Naive thymus-derived CD8-positive, alpha-beta T cell (primary cell): ENCODE measurements at regions not wholly inside any gene's neighbourhood (a gene's known extent, or its start where the extent isn't known, plus 50 kb on each side); places are given as distances from the start of the nearest gene placed in this dataset.
"Not testable (repeated sequence)": the region's sequence is repeated elsewhere in the genome, so short reads cannot be mapped to it uniquely, and the experiment has no call there.

Experiments used
- ATAC-seq, 2 donors: fragments of 150-1000 bp; cut with Tn5 transposase in 1 of 2; sonication (Bioruptor Pico), chemical (Tn5 transposase) in 1 of 2; 1 replicate in 1 of 2; 2 replicates in 1 of 2; pipeline ENCODE4 v1.10.0; 2021; ENCODE audit warnings: mild to moderate bottlenecking in 2 of 2, moderate library complexity in 2 of 2
- POLR2A ChIA-PET: fragments of 350-600 bp; sonication (Branson Sonifier 250); formaldehyde crosslinking; loops from one replicate; lab custom pipeline; 2021; ENCODE audit warnings: antibody characterized with exemption; lab: Charles Lee
- DNase-seq, 10 donors: peaks; one replicate each; pipeline versions ENCODE4 v3.0.0 to v3.0.0-alpha.2; 2020 to 2022
- H3K27ac Mint-ChIP-seq, 10 donors: one replicate each; pipeline ENCODE4 v1.8.0; 2020 to 2022; ENCODE audit warnings: mild to moderate bottlenecking in 10 of 10, mixed read lengths in 10 of 10, moderate library complexity in 4 of 10, inconsistent platforms in 1 of 10
- H3K27me3 Mint-ChIP-seq, 5 donors: one replicate each; pipeline ENCODE4 v1.8.0; 2021 to 2022; ENCODE audit warnings: mixed read lengths in 5 of 5
- H3K36me3 Mint-ChIP-seq, 3 donors: one replicate each; pipeline ENCODE4 v1.8.0; 2020 to 2022; ENCODE audit warnings: mixed read lengths in 3 of 3, mild to moderate bottlenecking in 2 of 3, inconsistent platforms in 1 of 3
- H3K4me1 Mint-ChIP-seq, 4 donors: one replicate each; pipeline ENCODE4 v1.8.0; 2021 to 2022; ENCODE audit warnings: mixed read lengths in 4 of 4
- H3K4me3 Mint-ChIP-seq, 10 donors: one replicate each; pipeline ENCODE4 v1.8.0; 2020 to 2022; ENCODE audit warnings: mild to moderate bottlenecking in 10 of 10, mixed read lengths in 10 of 10, moderate library complexity in 6 of 10, inconsistent platforms in 1 of 10
- H3K9me3 Mint-ChIP-seq, 9 donors: one replicate each; pipeline ENCODE4 v1.8.0; 2020 to 2022; ENCODE audit warnings: mixed read lengths in 9 of 9, mild to moderate bottlenecking in 3 of 9, inconsistent platforms in 1 of 9, moderate library complexity in 1 of 9

- H3K36me3 Mint-ChIP-seq, ATAC-seq, POLR2A ChIA-PET, DNase-seq, H3K9me3 Mint-ChIP-seq, H3K27me3 Mint-ChIP-seq: not testable (repeated sequence)
- Mint-ChIP-seq H3K27ac (peak overlapping the region; percentile 68 to 100 (median 100)), H3K4me1 (peaks cover 19 to 63% (median 44%) of the 10 kb centered on the region in 4 donors), H3K4me3 (peak overlapping the region in 2 of 10 donors; percentile 18 to 24)
Measured at GRCh38 chr16:29145486-29146225, 160.8 kb downstream of the LAT start.

- DNase-seq, H3K36me3 Mint-ChIP-seq, H3K9me3 Mint-ChIP-seq, H3K27me3 Mint-ChIP-seq, POLR2A ChIA-PET, ATAC-seq, H3K4me3 Mint-ChIP-seq: not testable (repeated sequence)
- H3K4me1 Mint-ChIP-seq: peaks cover 19 to 57% (median 38%) of the 10 kb centered on the region in 4 donors
- peak overlapping the region; percentile 68 to 100 (median 100) for H3K27ac Mint-ChIP-seq
Measured at GRCh38 chr16:29145086-29145485, 160.2 kb downstream of the LAT start.

- H3K36me3 Mint-ChIP-seq, ATAC-seq, H3K27me3 Mint-ChIP-seq, H3K9me3 Mint-ChIP-seq: not testable (repeated sequence)
- POLR2A ChIA-PET: interaction anchor here (0.7 kb wide), 1 partner anchor 11 kb away, joined by 3 read pairs; no protein-coding TSS in a partner anchor
- DNase-seq: peak in 3 of 10 donors; percentile 19 to 29 (median 23)
- Mint-ChIP-seq H3K27ac (peak overlapping the region in 9 of 10 donors; percentile 60 to 100 (median 92)), H3K4me3 (peak overlapping the region in 1 of 10 donors; percentile 23), H3K4me1 (peaks cover 19 to 53% (median 34%) of the 10 kb centered on the region in 4 donors)
Measured at GRCh38 chr16:29144669-29145062, 159.8 kb downstream of the LAT start.

GRCh38 chr16:29143739-29144668 lies 159.2 kb downstream of the LAT start:
- not testable (repeated sequence) for DNase-seq, H3K9me3 Mint-ChIP-seq, ATAC-seq, H3K27me3 Mint-ChIP-seq, H3K36me3 Mint-ChIP-seq
- H3K27ac Mint-ChIP-seq: peak overlapping the region; percentile 38 to 100 (median 92)
- H3K4me3 Mint-ChIP-seq: peak overlapping the region in 1 of 10 donors; percentile 23
- POLR2A ChIA-PET: interaction anchor here (0.7 kb wide), 1 partner anchor 12 kb away, joined by 3 read pairs; no protein-coding TSS in a partner anchor
- H3K4me1 Mint-ChIP-seq: peaks cover 14 to 46% (median 27%) of the 10 kb centered on the region in 4 donors

- H3K4me3 Mint-ChIP-seq, DNase-seq, ATAC-seq, H3K36me3 Mint-ChIP-seq, H3K9me3 Mint-ChIP-seq, H3K27me3 Mint-ChIP-seq: not testable (repeated sequence)
- H3K4me1 Mint-ChIP-seq: peaks cover 16 to 42% (median 22%) of the 10 kb centered on the region in 4 donors
- peak overlapping the region; percentile 23 to 100 (median 66) for H3K27ac Mint-ChIP-seq
- POLR2A ChIA-PET: interaction anchor here (0.6 kb wide), 1 partner anchor 766 kb away, joined by 3 read pairs; no protein-coding TSS in a partner anchor
Measured at GRCh38 chr16:29142506-29142905, 157.7 kb downstream of the LAT start.

- Mint-ChIP-seq H3K4me1 (peaks cover 16 to 39% (median 19%) of the 10 kb centered on the region in 4 donors), H3K27ac (peak overlapping the region in 9 of 10 donors; percentile 23 to 91 (median 57)), H3K36me3 (peaks cover 0 to 8% (median 2%) of the 10 kb centered on the region in 3 donors), H3K27me3 (no peaks in the 10 kb centered on the region), H3K9me3 (no peaks in the 10 kb centered on the region), H3K4me3 (no peak overlapping the region)
- POLR2A ChIA-PET: no interaction called here
- ATAC-seq (no peak), DNase-seq (no peak)
Measured at GRCh38 chr16:29141586-29142324, 156.9 kb downstream of the LAT start.

GRCh38 chr16:29141121-29141520 lies 156.3 kb downstream of the LAT start:
- DNase-seq, H3K9me3 Mint-ChIP-seq, H3K27me3 Mint-ChIP-seq, H3K36me3 Mint-ChIP-seq, ATAC-seq, POLR2A ChIA-PET, H3K4me3 Mint-ChIP-seq: not testable (repeated sequence)
- Mint-ChIP-seq H3K4me1 (peaks cover 16 to 40% (median 23%) of the 10 kb centered on the region in 4 donors), H3K27ac (peak overlapping the region in 5 of 10 donors; percentile 13 to 91 (median 70))

- H3K4me3 Mint-ChIP-seq, ATAC-seq, H3K27me3 Mint-ChIP-seq, DNase-seq, H3K36me3 Mint-ChIP-seq, H3K9me3 Mint-ChIP-seq: not testable (repeated sequence)
- POLR2A ChIA-PET: interaction anchor here (0.6 to 1.2 kb wide), 2 partner anchors 9 to 119 kb away, joined by 3 to 4 read pairs; no protein-coding TSS in a partner anchor
- H3K27ac Mint-ChIP-seq: peak overlapping the region in 9 of 10 donors; percentile 13 to 91 (median 62)
- peaks cover 9 to 32% (median 23%) of the 10 kb centered on the region in 4 donors for H3K4me1 Mint-ChIP-seq
Measured at GRCh38 chr16:29139901-29140855, 155.3 kb downstream of the LAT start.

- Mint-ChIP-seq H3K9me3 (no peaks in the 10 kb centered on the region), H3K27me3 (no peaks in the 10 kb centered on the region), H3K4me3 (no peak overlapping the region), H3K4me1 (peaks cover 11 to 25% (median 19%) of the 10 kb centered on the region in 4 donors), H3K27ac (peak overlapping the region in 3 of 10 donors; percentile 7 to 56 (median 43)), H3K36me3 (peaks cover 0 to 5% (median 4%) of the 10 kb centered on the region in 3 donors)
- ATAC-seq (no peak), DNase-seq (no peak)
- POLR2A ChIA-PET: interaction anchor here (0.6 to 1.2 kb wide), 2 partner anchors 10 to 118 kb away, joined by 3 to 4 read pairs; no protein-coding TSS in a partner anchor
Measured at GRCh38 chr16:29139261-29139802, 154.5 kb downstream of the LAT start.

- Mint-ChIP-seq H3K27ac (peak overlapping the region in 8 of 10 donors; percentile 29 to 93 (median 77)), H3K4me1 (peaks cover 11 to 23% (median 18%) of the 10 kb centered on the region in 4 donors)
- H3K4me3 Mint-ChIP-seq, H3K27me3 Mint-ChIP-seq, DNase-seq, H3K36me3 Mint-ChIP-seq, ATAC-seq, H3K9me3 Mint-ChIP-seq: not testable (repeated sequence)
- POLR2A ChIA-PET: interaction anchor here (1.2 kb wide), 1 partner anchor 10 kb away, joined by 4 read pairs; no protein-coding TSS in a partner anchor
Measured at GRCh38 chr16:29138698-29139097, 153.8 kb downstream of the LAT start.
